Endothelial cell of umbilical vein (primary cell): ENCODE measurements at regions not wholly inside any gene's neighbourhood (a gene's known extent, or its start where the extent isn't known, plus 50 kb on each side); places are given as distances from the start of the nearest gene placed in this dataset.

Source experiments
- CTCF ChIP-seq, 2 donors: IDR thresholded peaks; 1 replicate in 1 of 2; 2 replicates in 1 of 2; pipeline ENCODE4 v1.5.1; 2011; ENCODE audit warnings: low read length in 2 of 2, mild to moderate bottlenecking in 2 of 2, moderate library complexity in 2 of 2, control low read depth in 1 of 2, inconsistent platforms in 1 of 2, low read depth in 1 of 2; ENCODE audit not compliant: insufficient read depth in 1 of 2; ENCODE audit errors: extremely low read depth in 1 of 2
- MAX ChIP-seq: IDR thresholded peaks from 2 replicates; pipeline ENCODE4 v1.6.1; 2011; ENCODE audit not compliant: insufficient read depth, insufficient read length
- POLR2A ChIP-seq: IDR thresholded peaks from 2 replicates; pipeline ENCODE4 v1.6.1; 2012; ENCODE audit warnings: low read depth, mild to moderate bottlenecking, control low read depth, low read length
- POLR2AphosphoS5 ChIP-seq: IDR thresholded peaks from 2 replicates; pipeline ENCODE4 v1.6.1; 2012; ENCODE audit warnings: low read depth, mild to moderate bottlenecking, control low read depth, low read length, moderate library complexity; ENCODE audit not compliant: insufficient read depth

- TF ChIP-seq POLR2AphosphoS5 = no peak
- TF ChIP-seq MAX = no peak
- no peak for TF ChIP-seq CTCF (IDR thresholded peaks at IDR 0.05; ENCODE audit: extremely low read depth in 1 of 2, insufficient read depth in 1 of 2, low read depth in 1 of 2, low read length in 2 of 2)
- TF ChIP-seq POLR2A = no peak
These were observed 390.3 kb downstream of the GADD45G start for GRCh38 chr9:89994988-89995613.
